Erythroblast (primary cell): ENCODE measurements at regions not wholly inside any gene's neighbourhood (a gene's known extent, or its start where the extent isn't known, plus 50 kb on each side); places are given as distances from the start of the nearest gene placed in this dataset.

ENCODE experiments used
- GATA1 ChIP-seq: IDR thresholded peaks from 2 replicates; pipeline ENCODE4 v1.6.1; 2011; ENCODE audit warnings: low read depth, mild to moderate bottlenecking, control low read depth, low read length, moderate library complexity
- POLR2A ChIP-seq: IDR thresholded peaks from 2 replicates; pipeline ENCODE4 v1.6.1; 2011; ENCODE audit warnings: mild to moderate bottlenecking, low read length

GRCh38 chr19:30873003-30873402 is 476.2 kb downstream of the TSHZ3 start:
- TF ChIP-seq POLR2A (no peak), GATA1 (no peak)
